MCF 10A (cell line): ENCODE measurements at regions not wholly inside any gene's neighbourhood (a gene's known extent, or its start where the extent isn't known, plus 50 kb on each side); places are given as distances from the start of the nearest gene placed in this dataset.
A peak's percentile ranks its signal among the peaks of the same experiment; 100 is the strongest.

Source experiments
- BruUV-seq: library from RNA; stranded (reverse); fragments of 400-500 nt; replicated peaks from 2 replicates; lab custom pipeline; 2021; lab: Mats Ljungman, UMichigan
- CTCF ChIA-PET: fragments of 300-600 bp; sonication (Branson Sonifier 250); formaldehyde crosslinking; extraction: SDS; loops from one replicate; lab custom pipeline; 2021; ENCODE audit warnings: antibody characterized with exemption, inconsistent platforms; lab: Yijun Ruan, JAX
- POLR2A ChIA-PET: fragments of 300-600, 350-650 bp; sonication (Branson Sonifier 250); formaldehyde crosslinking; extraction: SDS; loops from one replicate; lab custom pipeline; 2020; ENCODE audit warnings: antibody characterized with exemption, inconsistent platforms; lab: Yijun Ruan, JAX
- DNase-seq: peaks from one replicate; pipeline ENCODE4 v3.0.0-alpha.2; 2018; ENCODE audit not compliant: unreplicated experiment
- H3K27ac Mint-ChIP-seq: one replicate; pipeline ENCODE4 v1.8.0; 2022; ENCODE audit warnings: mild to moderate bottlenecking, low read depth, mixed read lengths; ENCODE audit not compliant: unreplicated experiment
- H3K27me3 Mint-ChIP-seq: one replicate; pipeline ENCODE4 v1.8.0; 2022; ENCODE audit warnings: mixed read lengths; ENCODE audit not compliant: insufficient read depth, unreplicated experiment
- H3K36me3 Mint-ChIP-seq: one replicate; pipeline ENCODE4 v1.8.0; 2022; ENCODE audit warnings: mild to moderate bottlenecking, moderate library complexity, mixed read lengths; ENCODE audit not compliant: insufficient read depth, unreplicated experiment
- H3K4me1 Mint-ChIP-seq: one replicate; pipeline ENCODE4 v1.8.0; 2022; ENCODE audit warnings: mixed read lengths; ENCODE audit not compliant: insufficient read depth, unreplicated experiment
- H3K4me3 Mint-ChIP-seq: one replicate; pipeline ENCODE4 v1.8.0; 2022; ENCODE audit warnings: mild to moderate bottlenecking, moderate library complexity, mixed read lengths; ENCODE audit not compliant: unreplicated experiment
- H3K9me3 Mint-ChIP-seq: one replicate; pipeline ENCODE4 v1.8.0; 2022; ENCODE audit warnings: mixed read lengths; ENCODE audit not compliant: unreplicated experiment
- CTCF ChIP-seq: fragments of 200-600 bp; IDR thresholded peaks from one replicate; pipeline ENCODE4 v1.8.0; 2022; ENCODE audit warnings: antibody characterized with exemption, mild to moderate bottlenecking; ENCODE audit not compliant: unreplicated experiment
- intact Hi-C: fragments of 100-400 bp; cut with micrococcal nuclease; formaldehyde crosslinking; loops from 2 replicates; pipeline ENCODE4 v1.14.1; 2022

GRCh38 chr9:31824860-31825259, 559.6 kb upstream of the ACO1 start:
- POLR2A ChIA-PET = no interaction called here
- Mint-ChIP-seq H3K9me3 (no peaks in the 10 kb centered on the region), H3K4me1 (no peaks in the 10 kb centered on the region), H3K4me3 (no peak overlapping the region), H3K36me3 (no peaks in the 10 kb centered on the region), H3K27me3 (peaks cover 30% of the 10 kb centered on the region), H3K27ac (no peak overlapping the region)
- BruUV-seq = no TSS peak
- no peak for TF ChIP-seq CTCF
- intact Hi-C loops = no loop called here
- CTCF ChIA-PET = no interaction called here
- DNase-seq = no peak

- H3K36me3 Mint-ChIP-seq = no peaks in the 10 kb centered on the region
- H3K4me1 Mint-ChIP-seq = no peaks in the 10 kb centered on the region
- H3K27me3 Mint-ChIP-seq = peaks cover 87% of the 10 kb centered on the region
- H3K9me3 Mint-ChIP-seq = no peaks in the 10 kb centered on the region
- CTCF ChIA-PET = interaction anchor here (0.7 to 0.8 kb wide), 2 partner anchors 210 to 414 kb away, joined by 3 read pairs; no protein-coding TSS in a partner anchor
- intact Hi-C loops = no loop called here
- no peak overlapping the region for H3K4me3 Mint-ChIP-seq
- no peak for TF ChIP-seq CTCF
- no peak for DNase-seq
- no TSS peak for BruUV-seq
- POLR2A ChIA-PET = no interaction called here
- no peak overlapping the region for H3K27ac Mint-ChIP-seq
Observed at GRCh38 chr9:31837211-31837610, 547.2 kb upstream of the ACO1 start.

GRCh38 chr9:31839273-31839672, 545.2 kb upstream of the ACO1 start:
- H3K9me3 Mint-ChIP-seq = no peaks in the 10 kb centered on the region
- no peak overlapping the region for H3K4me3 Mint-ChIP-seq
- no TSS peak for BruUV-seq
- DNase-seq = peak; percentile 47
- peak; percentile 19 for TF ChIP-seq CTCF
- no peaks in the 10 kb centered on the region for H3K4me1 Mint-ChIP-seq
- POLR2A ChIA-PET = no interaction called here
- no peaks in the 10 kb centered on the region for H3K36me3 Mint-ChIP-seq
- H3K27me3 Mint-ChIP-seq = peaks cover 87% of the 10 kb centered on the region
- CTCF ChIA-PET = interaction anchor here (0.6 to 1.2 kb wide), 4 partner anchors 18 to 1366 kb away, joined by 3 to 7 read pairs (median 4); no protein-coding TSS in a partner anchor
- H3K27ac Mint-ChIP-seq = no peak overlapping the region
- intact Hi-C loops = loop anchor here (1.0 kb wide), 2 partner anchors 412 to 511 kb away; no protein-coding TSS in a partner anchor

GRCh38 chr9:31840702-31841101, 543.7 kb upstream of the ACO1 start:
- H3K27ac Mint-ChIP-seq = no peak overlapping the region
- DNase-seq = no peak
- POLR2A ChIA-PET = no interaction called here
- no peak for TF ChIP-seq CTCF
- H3K4me1 Mint-ChIP-seq = no peaks in the 10 kb centered on the region
- no peaks in the 10 kb centered on the region for H3K36me3 Mint-ChIP-seq
- H3K27me3 Mint-ChIP-seq = peaks cover 77% of the 10 kb centered on the region
- no TSS peak for BruUV-seq
- no peaks in the 10 kb centered on the region for H3K9me3 Mint-ChIP-seq
- no peak overlapping the region for H3K4me3 Mint-ChIP-seq
- intact Hi-C loops = no loop called here
- CTCF ChIA-PET = no interaction called here
